ENCODE measurements at regions not wholly inside any gene's neighbourhood (a gene's known extent, or its start where the extent isn't known, plus 50 kb on each side); places are given as distances from the start of the nearest gene placed in this dataset.

- DNase-seq, result no peak
These were observed 356.9 kb upstream of the LMO3 start for GRCh38 chr12:16962889-16963288.

GRCh38 chr12:16955083-16955657 is 349.2 kb upstream of the LMO3 start:
- DNase-seq, result no peak

- DNase-seq, result no peak
These were observed 344.1 kb upstream of the LMO3 start for GRCh38 chr12:16949871-16950667.

GRCh38 chr12:16949371-16949770 is 343.4 kb upstream of the LMO3 start:
- no peak for DNase-seq

- no peak for DNase-seq
These were observed 340.7 kb upstream of the LMO3 start for GRCh38 chr12:16946704-16947103.

- DNase-seq, result no peak
These were observed 333.9 kb upstream of the LMO3 start for GRCh38 chr12:16939871-16940306.

GRCh38 chr12:16927259-16927658 is 321.3 kb upstream of the LMO3 start:
- no peak for DNase-seq

GRCh38 chr12:16920451-16920850 is 314.5 kb upstream of the LMO3 start:
- DNase-seq, result no peak

- no peak for DNase-seq
These were observed 313.6 kb upstream of the LMO3 start for GRCh38 chr12:16919551-16919950.

- DNase-seq, result no peak
These were observed 308.9 kb upstream of the LMO3 start for GRCh38 chr12:16914853-16915252.

- no peak for DNase-seq
These were observed 308.0 kb upstream of the LMO3 start for GRCh38 chr12:16913832-16914490.

GRCh38 chr12:16901946-16902345 is 296.0 kb upstream of the LMO3 start:
- no peak for DNase-seq

GRCh38 chr12:16893426-16893825 is 287.5 kb upstream of the LMO3 start:
- no peak for DNase-seq

- no peak for DNase-seq
These were observed 285.7 kb upstream of the LMO3 start for GRCh38 chr12:16891673-16892072.

GRCh38 chr12:16884819-16885218 is 278.9 kb upstream of the LMO3 start:
- DNase-seq, result no peak

GRCh38 chr12:16884056-16884455 is 278.1 kb upstream of the LMO3 start:
- DNase-seq, result no peak

GRCh38 chr12:16881986-16882570 is 276.1 kb upstream of the LMO3 start:
- DNase-seq, result no peak

- DNase-seq, result no peak
These were observed 274.9 kb upstream of the LMO3 start for GRCh38 chr12:16880864-16881285.

- DNase-seq, result no peak
These were observed 264.9 kb upstream of the LMO3 start for GRCh38 chr12:16870845-16871244.

GRCh38 chr12:16863742-16864141 is 257.8 kb upstream of the LMO3 start:
- DNase-seq, result no peak

- DNase-seq, result no peak
These were observed 251.5 kb upstream of the LMO3 start for GRCh38 chr12:16857456-16857923.

- no peak for DNase-seq
These were observed 248.5 kb upstream of the LMO3 start for GRCh38 chr12:16854465-16854864.

GRCh38 chr12:16849473-16849872 is 243.5 kb upstream of the LMO3 start:
- no peak for DNase-seq

Measured in occipital lobe (tissue), 1 donor.